ENCODE measurements at regions not wholly inside any gene's neighbourhood (a gene's known extent, or its start where the extent isn't known, plus 50 kb on each side); places are given as distances from the start of the nearest gene placed in this dataset.

- H3K4me3 ChIP-seq (ENCODE audit: low read depth, low read length), result no peak overlapping the region
- DNase-seq (ENCODE audit: low read depth), result no peak
- no peak for TF ChIP-seq CTCF (IDR thresholded peaks at IDR 0.05; ENCODE audit: low read depth, low read length, missing control alignments)
Observed at GRCh38 chr7:46682836-46683624, 762.0 kb upstream of the IGFBP3 start.

- no peak overlapping the region for H3K4me3 ChIP-seq (ENCODE audit: low read depth, low read length)
- no peak for TF ChIP-seq CTCF (IDR thresholded peaks at IDR 0.05; ENCODE audit: low read depth, low read length, missing control alignments)
- no peak for DNase-seq (ENCODE audit: low read depth)
Observed at GRCh38 chr7:46681865-46682503, 760.9 kb upstream of the IGFBP3 start.

- H3K4me3 ChIP-seq (ENCODE audit: low read depth, low read length), result no peak overlapping the region
- peak; percentile 24 for DNase-seq (ENCODE audit: low read depth)
- no peak for TF ChIP-seq CTCF (IDR thresholded peaks at IDR 0.05; ENCODE audit: low read depth, low read length, missing control alignments)
Observed at GRCh38 chr7:46680147-46680546, 759.1 kb upstream of the IGFBP3 start.

GRCh38 chr7:46679671-46680070, 758.6 kb upstream of the IGFBP3 start:
- no peak overlapping the region for H3K4me3 ChIP-seq (ENCODE audit: low read depth, low read length)
- no peak for DNase-seq (ENCODE audit: low read depth)
- no peak for TF ChIP-seq CTCF (IDR thresholded peaks at IDR 0.05; ENCODE audit: low read depth, low read length, missing control alignments)

GRCh38 chr7:46678421-46678820, 757.3 kb upstream of the IGFBP3 start:
- TF ChIP-seq CTCF (IDR thresholded peaks at IDR 0.05; ENCODE audit: low read depth, low read length, missing control alignments), result no peak
- no peak for DNase-seq (ENCODE audit: low read depth)
- H3K4me3 ChIP-seq (ENCODE audit: low read depth, low read length), result no peak overlapping the region

- TF ChIP-seq CTCF (IDR thresholded peaks at IDR 0.05; ENCODE audit: low read depth, low read length, missing control alignments), result no peak
- no peak overlapping the region for H3K4me3 ChIP-seq (ENCODE audit: low read depth, low read length)
- no peak for DNase-seq (ENCODE audit: low read depth)
Observed at GRCh38 chr7:46675456-46675855, 754.4 kb upstream of the IGFBP3 start.
